ENCODE measurements at regions not wholly inside any gene's neighbourhood (a gene's known extent, or its start where the extent isn't known, plus 50 kb on each side); places are given as distances from the start of the nearest gene placed in this dataset.

DNA sequence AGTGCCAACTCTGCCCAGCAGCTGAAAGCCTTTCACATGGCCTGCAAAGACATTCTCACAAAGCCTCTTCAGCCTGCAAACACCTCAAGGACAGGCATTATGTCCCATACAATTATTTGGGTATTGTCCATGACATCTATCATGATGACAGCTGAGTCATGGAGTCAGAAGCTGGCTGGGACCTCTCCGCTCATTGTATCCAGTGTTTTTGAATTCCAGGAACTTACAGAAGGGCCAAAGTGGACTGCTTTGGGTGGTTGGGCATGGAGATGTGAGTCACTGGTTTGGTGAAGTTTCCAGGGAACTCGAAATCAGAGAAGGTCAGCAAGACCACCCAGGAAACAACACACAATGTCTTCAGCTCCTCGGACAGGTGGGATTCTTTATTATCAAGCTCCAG, 188.6 kb upstream of the CCL2 start:
- no peak overlapping the region for H3K9ac ChIP-seq (ENCODE audit: low read length in 3 of 3)
- no peak for DNase-seq
- no peak overlapping the region for H3K4me3 ChIP-seq (ENCODE audit: low read length in 3 of 3)
- H3K27ac ChIP-seq (ENCODE audit: low read depth in 2 of 2, low read length in 2 of 2) = no peak overlapping the region
- H3K36me3 ChIP-seq (ENCODE audit: control insufficient read depth in 2 of 3, insufficient read depth in 3 of 3, low read length in 3 of 3) = no peaks in the 10 kb centered on the region
- H3K27me3 ChIP-seq (ENCODE audit: control insufficient read depth, insufficient read depth, low read length) = no peaks in the 10 kb centered on the region
- intact Hi-C loops (cut with DNase I) = no loop called here
- no peaks in the 10 kb centered on the region for H3K4me1 ChIP-seq (ENCODE audit: control insufficient read depth in 2 of 3, insufficient read depth in 2 of 3, low read depth in 1 of 3, low read length in 3 of 3)
- H3K9me3 ChIP-seq (ENCODE audit: control insufficient read depth in 2 of 3, insufficient read depth in 1 of 3, low read length in 3 of 3) = no peaks in the 10 kb centered on the region
- FAIRE-seq = no peak
- TF ChIP-seq CTCF (IDR thresholded peaks at IDR 0.05; ENCODE audit: borderline replicate concordance, extremely low read depth, insufficient read depth) = no peak

GRCh38 chr17:34067011-34067410, 188.1 kb upstream of the CCL2 start:
- no peak overlapping the region for H3K27ac ChIP-seq (ENCODE audit: low read depth in 2 of 2, low read length in 2 of 2)
- no peaks in the 10 kb centered on the region for H3K4me1 ChIP-seq (ENCODE audit: control insufficient read depth in 2 of 3, insufficient read depth in 2 of 3, low read depth in 1 of 3, low read length in 3 of 3)
- no peak overlapping the region for H3K9ac ChIP-seq (ENCODE audit: low read length in 3 of 3)
- H3K4me3 ChIP-seq (ENCODE audit: low read length in 3 of 3) = no peak overlapping the region
- FAIRE-seq (no peak), DNase-seq (no peak)
- no peaks in the 10 kb centered on the region for H3K36me3 ChIP-seq (ENCODE audit: control insufficient read depth in 2 of 3, insufficient read depth in 3 of 3, low read length in 3 of 3)
- no peaks in the 10 kb centered on the region for H3K9me3 ChIP-seq (ENCODE audit: control insufficient read depth in 2 of 3, insufficient read depth in 1 of 3, low read length in 3 of 3)
- TF ChIP-seq CTCF (IDR thresholded peaks at IDR 0.05; ENCODE audit: borderline replicate concordance, extremely low read depth, insufficient read depth) = no peak
- intact Hi-C loops (cut with DNase I) = no loop called here
- H3K27me3 ChIP-seq (ENCODE audit: control insufficient read depth, insufficient read depth, low read length) = no peaks in the 10 kb centered on the region

DNA sequence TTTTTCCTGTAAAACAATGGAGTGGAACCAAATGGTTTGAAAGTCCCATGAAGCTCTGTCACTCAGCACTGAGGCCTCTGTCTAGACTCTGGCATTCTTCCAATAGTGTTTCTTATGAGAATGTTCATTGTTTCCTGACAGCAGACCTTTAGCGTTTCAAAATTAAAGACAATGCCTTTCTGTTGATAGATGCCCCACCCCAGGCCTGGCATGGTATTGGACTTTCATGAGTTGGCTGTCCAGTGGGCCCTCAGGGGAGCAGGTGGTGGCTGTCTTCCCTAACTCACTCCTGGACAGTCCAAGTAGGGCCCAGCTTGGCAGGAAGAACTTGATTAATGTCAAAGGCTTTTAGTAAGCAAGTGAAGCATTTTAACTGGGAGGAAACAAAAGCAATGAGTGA, 186.5 kb upstream of the CCL2 start:
- no peak overlapping the region for H3K4me3 ChIP-seq (ENCODE audit: low read length in 3 of 3)
- H3K9me3 ChIP-seq (ENCODE audit: control insufficient read depth in 2 of 3, insufficient read depth in 1 of 3, low read length in 3 of 3) = no peaks in the 10 kb centered on the region
- FAIRE-seq = no peak
- no peaks in the 10 kb centered on the region for H3K36me3 ChIP-seq (ENCODE audit: control insufficient read depth in 2 of 3, insufficient read depth in 3 of 3, low read length in 3 of 3)
- no peak overlapping the region for H3K9ac ChIP-seq (ENCODE audit: low read length in 3 of 3)
- no peak for DNase-seq
- H3K4me1 ChIP-seq (ENCODE audit: control insufficient read depth in 2 of 3, insufficient read depth in 2 of 3, low read depth in 1 of 3, low read length in 3 of 3) = no peaks in the 10 kb centered on the region
- intact Hi-C loops (cut with DNase I) = no loop called here
- TF ChIP-seq CTCF (IDR thresholded peaks at IDR 0.05; ENCODE audit: borderline replicate concordance, extremely low read depth, insufficient read depth) = no peak
- no peaks in the 10 kb centered on the region for H3K27me3 ChIP-seq (ENCODE audit: control insufficient read depth, insufficient read depth, low read length)
- no peak overlapping the region for H3K27ac ChIP-seq (ENCODE audit: low read depth in 2 of 2, low read length in 2 of 2)

- H3K4me1 ChIP-seq (ENCODE audit: control insufficient read depth in 2 of 3, insufficient read depth in 2 of 3, low read depth in 1 of 3, low read length in 3 of 3) = no peaks in the 10 kb centered on the region
- H3K4me3 ChIP-seq (ENCODE audit: low read length in 3 of 3) = no peak overlapping the region
- H3K9me3 ChIP-seq (ENCODE audit: control insufficient read depth in 2 of 3, insufficient read depth in 1 of 3, low read length in 3 of 3) = no peaks in the 10 kb centered on the region
- no peak for TF ChIP-seq CTCF (IDR thresholded peaks at IDR 0.05; ENCODE audit: borderline replicate concordance, extremely low read depth, insufficient read depth)
- DNase-seq (no peak), FAIRE-seq (no peak)
- H3K27me3 ChIP-seq (ENCODE audit: control insufficient read depth, insufficient read depth, low read length) = no peaks in the 10 kb centered on the region
- no peak overlapping the region for H3K27ac ChIP-seq (ENCODE audit: low read depth in 2 of 2, low read length in 2 of 2)
- intact Hi-C loops (cut with DNase I) = no loop called here
- H3K9ac ChIP-seq (ENCODE audit: low read length in 3 of 3) = no peak overlapping the region
- no peaks in the 10 kb centered on the region for H3K36me3 ChIP-seq (ENCODE audit: control insufficient read depth in 2 of 3, insufficient read depth in 3 of 3, low read length in 3 of 3)
Observed at GRCh38 chr17:34070712-34071111, 184.4 kb upstream of the CCL2 start.

All from kidney (tissue), 13 donors.